IMR-90 (cell line): ENCODE measurements at regions not wholly inside any gene's neighbourhood (a gene's known extent, or its start where the extent isn't known, plus 50 kb on each side); places are given as distances from the start of the nearest gene placed in this dataset.

Source experiments
- ATAC-seq: fragments of 200-7000 bp; cut with Tn5 transposase; 2 replicates; pipeline ENCODE4 v1.9.1; 2020; ENCODE audit warnings: low read depth, mild to moderate bottlenecking, moderate library complexity
- BruUV-seq: library from RNA; stranded (reverse); fragments of 400-500 nt; replicated peaks from 2 replicates; lab custom pipeline; 2021; lab: Mats Ljungman, UMichigan
- CTCF ChIA-PET: fragments of 300-600 bp; formaldehyde crosslinking; extraction: SDS; loops from one replicate; lab custom pipeline; 2021; ENCODE audit warnings: antibody characterized with exemption; lab: Yijun Ruan, JAX
- POLR2A ChIA-PET: fragments of 300-600 bp; sonication (Branson Sonifier 250); formaldehyde crosslinking; loops from one replicate; lab custom pipeline; 2022; ENCODE audit warnings: antibody characterized with exemption; ENCODE audit not compliant: unreplicated experiment; lab: Charles Lee
- DNase-seq: peaks from one replicate; pipeline ENCODE4 v3.0.0; 2013
- H2AFZ ChIP-seq: replicated peaks from 2 replicates; pipeline ENCODE3; 2013; ENCODE audit warnings: low read length, mild to moderate bottlenecking; ENCODE audit not compliant: poor library complexity
- H2AK5ac ChIP-seq: 2 replicates; pipeline ENCODE4 v1.6.1; 2013; ENCODE audit warnings: low read depth, low read length, inconsistent platforms
- H2AK9ac ChIP-seq: replicated peaks from 2 replicates; pipeline ENCODE3; 2013; ENCODE audit warnings: mild to moderate bottlenecking, low read depth, low read length, moderate library complexity; ENCODE audit not compliant: poor library complexity
- H2BK120ac ChIP-seq: 2 replicates; pipeline ENCODE4 v1.6.1; 2013; ENCODE audit warnings: low read depth, low read length, inconsistent platforms
- H2BK15ac ChIP-seq: 3 replicates; pipeline ENCODE4 v1.6.1; 2013; ENCODE audit warnings: low read depth, low read length, inconsistent platforms
- H2BK20ac ChIP-seq: 2 replicates; pipeline ENCODE4 v1.6.1; 2013; ENCODE audit warnings: low read depth, mild to moderate bottlenecking, inconsistent platforms, low read length, moderate library complexity
- H2BK5ac ChIP-seq: 2 replicates; pipeline ENCODE4 v1.6.1; 2013; ENCODE audit warnings: mild to moderate bottlenecking, low read depth, low read length, inconsistent platforms; ENCODE audit not compliant: poor library complexity, severe bottlenecking
- H3K14ac ChIP-seq: replicated peaks from 2 replicates; pipeline ENCODE4 v1.6.1; 2013; ENCODE audit warnings: low read depth, low read length, inconsistent platforms
- H3K18ac ChIP-seq: 2 replicates; pipeline ENCODE4 v1.6.1; 2013; ENCODE audit warnings: low read depth, low read length, control low read depth
- H3K23ac ChIP-seq: 2 replicates; pipeline ENCODE4 v1.6.1; 2013; ENCODE audit warnings: low read depth, low read length, inconsistent platforms
- H3K27ac ChIP-seq: 2 replicates; pipeline ENCODE4 v1.5.1; 2013; ENCODE audit warnings: mild to moderate bottlenecking, control low read depth, low read length; ENCODE audit not compliant: insufficient read depth
- H3K27me3 ChIP-seq: 2 replicates; pipeline ENCODE4 v1.6.1; 2013; ENCODE audit warnings: low read length; ENCODE audit not compliant: control insufficient read depth, insufficient read depth
- H3K36me3 ChIP-seq: 2 replicates; pipeline ENCODE4 v1.6.1; 2013; ENCODE audit warnings: low read length, mixed read lengths; ENCODE audit not compliant: control insufficient read depth, insufficient read depth
- H3K4ac ChIP-seq: 2 replicates; pipeline ENCODE4 v1.6.1; 2013; ENCODE audit warnings: low read depth, low read length, inconsistent platforms
- H3K4me1 ChIP-seq: 2 replicates; pipeline ENCODE4 v1.6.1; 2013; ENCODE audit warnings: low read length, mixed read lengths; ENCODE audit not compliant: control insufficient read depth, insufficient read depth
- H3K4me2 ChIP-seq: 2 replicates; pipeline ENCODE4 v1.6.1; 2013; ENCODE audit warnings: low read depth, mild to moderate bottlenecking, control low read depth, low read length, moderate library complexity
- H3K4me3 ChIP-seq: 2 replicates; pipeline ENCODE4 v1.5.1; 2013; ENCODE audit warnings: low read depth, mild to moderate bottlenecking, control low read depth, low read length, moderate library complexity; ENCODE audit not compliant: insufficient read depth
- H3K56ac ChIP-seq: 2 replicates; pipeline ENCODE4 v1.6.1; 2013; ENCODE audit warnings: low read length, inconsistent platforms; ENCODE audit not compliant: insufficient read depth; ENCODE audit errors: extremely low read depth
- H3K79me1 ChIP-seq, 2 experiments: 2 replicates each; pipeline ENCODE4 v1.6.1; 2013; ENCODE audit warnings: low read length in 2 of 2, inconsistent platforms in 1 of 2, low read depth in 1 of 2
- H3K9ac ChIP-seq: 2 replicates; pipeline ENCODE4 v1.6.1; 2013; ENCODE audit warnings: low read depth, low read length, control low read depth
- H3K9me1 ChIP-seq: 2 replicates; pipeline ENCODE4 v1.6.1; 2013; ENCODE audit warnings: low read length, inconsistent platforms; ENCODE audit not compliant: insufficient read depth
- H3K9me3 ChIP-seq: 2 replicates; pipeline ENCODE4 v1.6.1; 2013; ENCODE audit warnings: low read length; ENCODE audit not compliant: control insufficient read depth, insufficient read depth
- H4K20me1 ChIP-seq: 2 replicates; pipeline ENCODE4 v1.6.1; 2013; ENCODE audit warnings: low read length, inconsistent platforms; ENCODE audit not compliant: insufficient read depth
- H4K5ac ChIP-seq: 2 replicates; pipeline ENCODE4 v1.6.1; 2013; ENCODE audit warnings: mild to moderate bottlenecking, low read depth, low read length, control low read depth
- H4K8ac ChIP-seq, 2 experiments: 2 replicates each; pipeline ENCODE4 v1.6.1; 2013; ENCODE audit warnings: low read depth in 2 of 2, low read length in 2 of 2, control low read depth in 1 of 2, inconsistent platforms in 1 of 2
- H4K91ac ChIP-seq: 2 replicates; pipeline ENCODE4 v1.6.1; 2013; ENCODE audit warnings: low read depth, low read length, inconsistent platforms; ENCODE audit not compliant: insufficient read depth
- NFE2L2 ChIP-seq: fragments of 150-350 bp; IDR thresholded peaks from 2 replicates; pipeline ENCODE4 v1.6.1; 2016; ENCODE audit warnings: low read depth, mild to moderate bottlenecking, low read length
- WGBS, 2 experiments: methylation state at CpG; one replicate each; pipeline versions ENCODE4 v1.1.5 to v1.1.7; 2013; ENCODE audit warnings: missing lambda C conversion rate in 2 of 2; ENCODE audit not compliant: insufficient read length in 1 of 2; ENCODE audit errors: extremely low coverage in 2 of 2; 5-methylcytosine and 5-hydroxymethylcytosine counted together
- dilution Hi-C: fragments of 300-500 bp; cut with HindIII; formaldehyde crosslinking; loops from one replicate; pipeline ENCODE4 v1.14.3; 2018; ENCODE audit warnings: low sequenced_read_pairs; ENCODE audit not compliant: unreplicated experiment
- in situ Hi-C: fragments of 300-500 bp; cut with MboI; formaldehyde crosslinking; loops from 3 replicates; pipeline ENCODE4 v1.14.3; 2019; ENCODE audit warnings: low sequenced_read_pairs, inconsistent platforms, mixed read lengths
- intact Hi-C: fragments of 100-400 bp; cut with micrococcal nuclease; formaldehyde crosslinking; loops from 2 replicates; pipeline ENCODE4 v1.10.0; 2022

- Histone ChIP-seq H3K4me3 (no peak overlapping the region), H3K4ac (no peak overlapping the region), H3K27me3 (no peaks in the 10 kb centered on the region), H2AK5ac (no peak overlapping the region), H3K79me1 (no peaks in the 10 kb centered on the region), H3K4me2 (no peak overlapping the region), H3K56ac (no peak overlapping the region), H3K36me3 (no peaks in the 10 kb centered on the region), H4K5ac (no peak overlapping the region), H2BK15ac (no peak overlapping the region), H3K9me1 (no peaks in the 10 kb centered on the region), H4K8ac (no peak overlapping the region), H3K9ac (no peak overlapping the region), H3K23ac (no peak overlapping the region), H3K14ac (no peak overlapping the region), H2BK120ac (no peak overlapping the region), H3K18ac (no peak overlapping the region), H4K91ac (no peak overlapping the region), H2AK9ac (no peak overlapping the region), H2BK5ac (no peak overlapping the region), H4K20me1 (no peaks in the 10 kb centered on the region), H2BK20ac (no peak overlapping the region), H3K4me1 (no peaks in the 10 kb centered on the region), H2AFZ (no peak overlapping the region), H3K27ac (no peak overlapping the region), H3K9me3 (no peaks in the 10 kb centered on the region)
- intact Hi-C loops (no loop called here), in situ Hi-C loops (no loop called here), dilution Hi-C loops (no loop called here)
- POLR2A ChIA-PET = no interaction called here
- BruUV-seq = no TSS peak
- CTCF ChIA-PET = interaction anchor here (0.6 kb wide), 1 partner anchor 10 kb away, joined by 3 read pairs; no protein-coding TSS in a partner anchor
- ATAC-seq = no peak
- DNase-seq = no peak
- 38% methylated on average over 1 of the region's 4 CpGs; no CpG with 5 or more reads in 1 of the 2 experiments for WGBS, 2 experiments
- no peak for TF ChIP-seq NFE2L2
Measured at GRCh38 chr7:114758661-114759227, 163.2 kb upstream of the MDFIC start.
